GM12878 (cell line): ENCODE measurements at regions not wholly inside any gene's neighbourhood (a gene's known extent, or its start where the extent isn't known, plus 50 kb on each side); places are given as distances from the start of the nearest gene placed in this dataset.

Experiments
- ATF3 ChIP-seq: IDR thresholded peaks from 2 replicates; pipeline ENCODE4 v1.6.1; 2011; ENCODE audit warnings: low read depth, mild to moderate bottlenecking, low read length, moderate library complexity, borderline replicate concordance; ENCODE audit errors: extremely low read depth
- CTCF ChIP-seq, 3 experiments: IDR thresholded peaks in 2 of 3; conservative IDR thresholded peaks in 1 of 3; 2 replicates each; pipeline ENCODE4 v1.5.1; 2011; ENCODE audit warnings: low read depth in 3 of 3, low read length in 3 of 3, mild to moderate bottlenecking in 3 of 3, control low read depth in 2 of 3, moderate library complexity in 2 of 3, inconsistent platforms in 1 of 3, mixed read lengths in 1 of 3; ENCODE audit not compliant: control insufficient read depth in 2 of 3, insufficient read depth in 1 of 3; ENCODE audit errors: extremely low read depth in 1 of 3
- DPF2 ChIP-seq: fragments of 450-650 bp; IDR thresholded peaks from 2 replicates; pipeline ENCODE4 v1.6.1; 2017; ENCODE audit warnings: mild to moderate bottlenecking
- HCFC1 ChIP-seq: fragments of 150-350 bp; IDR thresholded peaks from 2 replicates; pipeline ENCODE4 v1.6.1; 2014; ENCODE audit warnings: low read length
- MXI1 ChIP-seq: fragments of 150-350 bp; IDR thresholded peaks from 2 replicates; pipeline ENCODE4 v1.6.1; 2011; ENCODE audit warnings: low read depth, mild to moderate bottlenecking, inconsistent platforms, low read length, improper control_type of control experiment
- POLR2A ChIP-seq: IDR thresholded peaks from 2 replicates; pipeline ENCODE4 v1.6.1; 2011; ENCODE audit warnings: low read depth, mild to moderate bottlenecking, low read length
- TAF1 ChIP-seq: IDR thresholded peaks from 2 replicates; pipeline ENCODE4 v1.6.1; 2011; ENCODE audit warnings: mild to moderate bottlenecking, low read depth, low read length, borderline replicate concordance
- YY1 ChIP-seq: IDR thresholded peaks from 2 replicates; pipeline ENCODE4 v1.6.1; 2011; ENCODE audit warnings: low read depth, mild to moderate bottlenecking, low read length

GRCh38 chr4:14621731-14622463 lies 380.4 kb upstream of the CPEB2 start:
- TF ChIP-seq YY1 (no peak), HCFC1 (no peak), ATF3 (no peak), MXI1 (no peak), CTCF (IDR thresholded peaks at IDR 0.05 in 2 of 3, conservative IDR thresholded peaks at IDR 0.05 in 1 of 3; ENCODE audit: control insufficient read depth in 2 of 3, extremely low read depth in 1 of 3, insufficient read depth in 1 of 3, low read depth in 3 of 3, low read length in 3 of 3) (no peak), POLR2A (no peak), TAF1 (no peak), DPF2 (no peak)
